Skin epidermis (tissue), 12 donors: ENCODE measurements at regions not wholly inside any gene's neighbourhood (a gene's known extent, or its start where the extent isn't known, plus 50 kb on each side); places are given as distances from the start of the nearest gene placed in this dataset.

Experiments
- H3K27ac ChIP-seq, 21 experiments: fragments of 200-600 bp; sonication (generic) in 11 of 21; one replicate each; pipeline ENCODE4 v1.5.0; 2020; ENCODE audit warnings: mild to moderate bottlenecking in 3 of 21, inconsistent platforms in 2 of 21, moderate library complexity in 2 of 21
- H3K4me3 ChIP-seq, 7 experiments: fragments of 200-600 bp; sonication (generic) in 2 of 7; one replicate each; pipeline ENCODE4 v1.5.0; 2020; ENCODE audit warnings: inconsistent platforms in 2 of 7, mild to moderate bottlenecking in 2 of 7, moderate library complexity in 1 of 7

- Histone ChIP-seq H3K4me3 (no peak overlapping the region), H3K27ac (no peak overlapping the region)
These were observed 53.3 kb downstream of the BLID start for GRCh38 chr11:122062763-122063162.

GRCh38 chr11:122059565-122059964 is 56.5 kb downstream of the BLID start:
- H3K4me3 ChIP-seq: no peak overlapping the region
- H3K27ac ChIP-seq: no peak overlapping the region

- Histone ChIP-seq H3K27ac (no peak overlapping the region), H3K4me3 (no peak overlapping the region)
These were observed 65.9 kb downstream of the BLID start for GRCh38 chr11:122050021-122050690.

- Histone ChIP-seq H3K27ac (no peak overlapping the region), H3K4me3 (no peak overlapping the region)
These were observed 67.6 kb downstream of the BLID start for GRCh38 chr11:122048401-122048800.

- H3K4me3 ChIP-seq: no peak overlapping the region
These were observed 69.2 kb downstream of the BLID start for GRCh38 chr11:122046846-122047245.

GRCh38 chr11:122046438-122046837 is 69.6 kb downstream of the BLID start:
- Histone ChIP-seq H3K27ac (no peak overlapping the region), H3K4me3 (no peak overlapping the region)

More at GRCh38 chr11:122046846-122047245, 69.2 kb downstream of the BLID start:
- H3K27ac ChIP-seq: no peak overlapping the region

GRCh38 chr11:122045181-122045586 is 70.8 kb downstream of the BLID start:
- H3K27ac ChIP-seq: no peak overlapping the region
- no peak overlapping the region for H3K4me3 ChIP-seq

GRCh38 chr11:122044086-122044485 is 71.9 kb downstream of the BLID start:
- H3K27ac ChIP-seq: no peak overlapping the region

GRCh38 chr11:122042981-122043380 is 73.0 kb downstream of the BLID start:
- H3K27ac ChIP-seq: no peak overlapping the region
- no peak overlapping the region for H3K4me3 ChIP-seq

More at GRCh38 chr11:122044086-122044485, 71.9 kb downstream of the BLID start:
- H3K4me3 ChIP-seq: no peak overlapping the region

GRCh38 chr11:122040464-122040863 is 75.6 kb downstream of the BLID start:
- Histone ChIP-seq H3K4me3 (no peak overlapping the region), H3K27ac (no peak overlapping the region)

- H3K27ac ChIP-seq: no peak overlapping the region
- no peak overlapping the region for H3K4me3 ChIP-seq
These were observed 77.5 kb downstream of the BLID start for GRCh38 chr11:122038543-122038942.

- no peak overlapping the region for H3K27ac ChIP-seq
- H3K4me3 ChIP-seq: no peak overlapping the region
These were observed 78.1 kb downstream of the BLID start for GRCh38 chr11:122037911-122038310.

GRCh38 chr11:122036493-122036892 is 79.5 kb downstream of the BLID start:
- Histone ChIP-seq H3K27ac (no peak overlapping the region), H3K4me3 (no peak overlapping the region)

GRCh38 chr11:122036018-122036417 is 80.0 kb downstream of the BLID start:
- Histone ChIP-seq H3K4me3 (no peak overlapping the region), H3K27ac (no peak overlapping the region)

- H3K4me3 ChIP-seq: no peak overlapping the region
- peak overlapping the region in 2 of 21 experiments; percentile 27 to 30 for H3K27ac ChIP-seq
These were observed 82.4 kb downstream of the BLID start for GRCh38 chr11:122033631-122034030.

GRCh38 chr11:122033193-122033592 is 82.8 kb downstream of the BLID start:
- Histone ChIP-seq H3K4me3 (no peak overlapping the region), H3K27ac (peak overlapping the region in 5 of 21 experiments; percentile 0 to 45 (median 24))

GRCh38 chr11:122032317-122032716 is 83.7 kb downstream of the BLID start:
- no peak overlapping the region for H3K4me3 ChIP-seq
- H3K27ac ChIP-seq: peak overlapping the region in 1 of 21 experiments; percentile 52

GRCh38 chr11:122031813-122032212 is 84.2 kb downstream of the BLID start:
- Histone ChIP-seq H3K4me3 (no peak overlapping the region), H3K27ac (peak overlapping the region in 1 of 21 experiments; percentile 52)

- H3K27ac ChIP-seq: no peak overlapping the region
- H3K4me3 ChIP-seq: no peak overlapping the region
These were observed 85.7 kb downstream of the BLID start for GRCh38 chr11:122030286-122030685.

- no peak overlapping the region for H3K27ac ChIP-seq
These were observed 87.5 kb downstream of the BLID start for GRCh38 chr11:122028545-122028944.

GRCh38 chr11:122028036-122028435 is 88.0 kb downstream of the BLID start:
- Histone ChIP-seq H3K27ac (no peak overlapping the region), H3K4me3 (no peak overlapping the region)

More at GRCh38 chr11:122028545-122028944, 87.5 kb downstream of the BLID start:
- H3K4me3 ChIP-seq: no peak overlapping the region

- no peak overlapping the region for H3K4me3 ChIP-seq
- peak overlapping the region in 1 of 21 experiments; percentile 51 for H3K27ac ChIP-seq
These were observed 90.3 kb downstream of the BLID start for GRCh38 chr11:122025757-122026156.
